OCI-LY7 (cell line): ENCODE measurements at regions not wholly inside any gene's neighbourhood (a gene's known extent, or its start where the extent isn't known, plus 50 kb on each side); places are given as distances from the start of the nearest gene placed in this dataset.
"Not testable (repeated sequence)": the region's sequence is repeated elsewhere in the genome, so short reads cannot be mapped to it uniquely, and the experiment has no call there.

Experiments used
- BruUV-seq: library from RNA; stranded (reverse); fragments of 400-500 nt; replicated peaks from 2 replicates; lab custom pipeline; 2021; lab: Mats Ljungman, UMichigan
- CTCF ChIA-PET: fragments of 300-600 bp; sonication (Branson Sonifier 250); formaldehyde crosslinking; loops from one replicate; lab custom pipeline; 2022; ENCODE audit warnings: antibody characterized with exemption; ENCODE audit not compliant: unreplicated experiment; lab: Charles Lee
- POLR2A ChIA-PET: fragments of 300-600 bp; sonication (Branson Sonifier 250); formaldehyde crosslinking; loops from one replicate; lab custom pipeline; 2022; ENCODE audit warnings: antibody characterized with exemption; lab: Charles Lee
- DNase-seq: peaks from one replicate; pipeline ENCODE4 v3.0.0-alpha.2; 2015; ENCODE audit warnings: low spot score
- H2AFZ ChIP-seq: fragments of 200-600 bp; sonication (generic), shearing (Covaris generic); 2 replicates; pipeline ENCODE4 v1.6.1; 2014; ENCODE audit warnings: mild to moderate bottlenecking, antibody characterized with exemption, low read length, moderate library complexity
- H3K27ac ChIP-seq: fragments of 200-600 bp; sonication (generic); 2 replicates; pipeline ENCODE4 v1.5.1; 2014; ENCODE audit warnings: mixed run types, low read depth, mild to moderate bottlenecking, moderate library complexity, low read length, inconsistent platforms; ENCODE audit not compliant: poor library complexity, severe bottlenecking
- H3K36me3 ChIP-seq: fragments of 200-600 bp; sonication (generic); 2 replicates; pipeline ENCODE4 v1.6.1; 2014; ENCODE audit warnings: mild to moderate bottlenecking, antibody characterized with exemption, low read length, moderate library complexity, mixed read lengths; ENCODE audit not compliant: insufficient read depth
- H3K4me1 ChIP-seq: fragments of 200-600 bp; sonication (generic); 2 replicates; pipeline ENCODE4 v1.5.1; 2014; ENCODE audit warnings: mild to moderate bottlenecking, low read length; ENCODE audit not compliant: insufficient read depth, poor library complexity, severe bottlenecking
- H3K4me2 ChIP-seq: fragments of 200-600 bp; sonication (generic); 2 replicates; pipeline ENCODE4 v1.6.1; 2014; ENCODE audit warnings: mild to moderate bottlenecking, low read length
- H3K4me3 ChIP-seq: fragments of 200-600 bp; sonication (generic); 2 replicates; pipeline ENCODE4 v1.5.1; 2014; ENCODE audit warnings: mild to moderate bottlenecking, low read depth, low read length; ENCODE audit not compliant: poor library complexity, severe bottlenecking
- H3K79me2 ChIP-seq: fragments of 200-600 bp; sonication (generic); 2 replicates; pipeline ENCODE4 v1.6.1; 2016; ENCODE audit warnings: low read depth, mild to moderate bottlenecking, low read length, moderate library complexity, mixed read lengths; ENCODE audit not compliant: insufficient read depth
- H3K9me2 ChIP-seq: fragments of 200-600 bp; sonication (generic); 2 replicates; pipeline ENCODE4 v1.6.1; 2016; ENCODE audit warnings: mild to moderate bottlenecking, low read length, mixed read lengths; ENCODE audit not compliant: insufficient read depth
- H3K9me3 ChIP-seq: fragments of 200-600 bp; sonication (generic); 2 replicates; pipeline ENCODE4 v1.6.1; 2014; ENCODE audit warnings: mild to moderate bottlenecking, mixed run types, low read length, mixed read lengths
- H4K20me1 ChIP-seq: fragments of 200-600 bp; sonication (generic); 2 replicates; pipeline ENCODE4 v1.6.1; 2014; ENCODE audit warnings: mild to moderate bottlenecking, antibody characterized with exemption, low read length, moderate library complexity, mixed read lengths; ENCODE audit not compliant: insufficient read depth
- CTCF ChIP-seq: fragments of 200-600 bp; sonication (generic); conservative IDR thresholded peaks from 2 replicates; pipeline ENCODE4 v1.5.1; 2014; ENCODE audit warnings: mild to moderate bottlenecking, antibody characterized with exemption, low read length, moderate library complexity, mixed read lengths
- EZH2phosphoT487 ChIP-seq: fragments of 200-600 bp; sonication (generic); IDR thresholded peaks from 2 replicates; pipeline ENCODE4 v1.6.1; 2018; ENCODE audit warnings: low read depth, borderline replicate concordance, mild to moderate bottlenecking, mixed run types, antibody characterized with exemption, low read length, moderate library complexity, mixed read lengths
- intact Hi-C: fragments of 100-400 bp; cut with micrococcal nuclease; formaldehyde crosslinking; loops from one replicate; pipeline ENCODE4 v1.10.0; 2022; ENCODE audit not compliant: unreplicated experiment

- ChIA-PET CTCF (no interaction called here), POLR2A (no interaction called here)
- peak overlapping the region; percentile 65 for H3K4me2 ChIP-seq
- TF ChIP-seq CTCF (no peak), EZH2phosphoT487 (no peak)
- H3K79me2 ChIP-seq = no peaks in the 10 kb centered on the region
- peak overlapping the region; percentile 73; the same call in 1 of the 2 replicates for H2AFZ ChIP-seq
- no peaks in the 10 kb centered on the region for H3K9me2 ChIP-seq
- no TSS peak for BruUV-seq
- DNase-seq = no peak
- peaks cover 35% of the 10 kb centered on the region for H3K4me1 ChIP-seq
- no peaks in the 10 kb centered on the region for H4K20me1 ChIP-seq
- no peak overlapping the region for H3K27ac ChIP-seq
- intact Hi-C loops = no loop called here
- no peaks in the 10 kb centered on the region for H3K9me3 ChIP-seq
- H3K4me3 ChIP-seq = no peak overlapping the region
- no peaks in the 10 kb centered on the region for H3K36me3 ChIP-seq
These were observed 105.3 kb upstream of the ANKRD30BL start for GRCh38 chr2:132267105-132267497.

- Histone ChIP-seq H3K4me3 (peak overlapping the region; percentile 29), H3K4me1 (peaks cover 35% of the 10 kb centered on the region), H3K4me2 (peak overlapping the region; percentile 65), H2AFZ (peak overlapping the region; percentile 73; the same call in 1 of the 2 replicates)
- H3K36me3 ChIP-seq, H3K9me2 ChIP-seq, H4K20me1 ChIP-seq, H3K27ac ChIP-seq, H3K9me3 ChIP-seq, POLR2A ChIA-PET, H3K79me2 ChIP-seq: not testable (repeated sequence)
- peak; percentile 27 for DNase-seq
- BruUV-seq = TSS peak; percentile 95
- CTCF ChIA-PET = interaction anchor here (0.7 kb wide), 1 partner anchor 81 kb away, joined by 3 read pairs; no protein-coding TSS in a partner anchor
- intact Hi-C loops = loop anchor here (1.0 to 2.0 kb wide), 4 partner anchors 181 to 904 kb away; no protein-coding TSS in a partner anchor
These were observed 105.9 kb upstream of the ANKRD30BL start for GRCh38 chr2:132267498-132268283.

- H3K36me3 ChIP-seq, H3K9me3 ChIP-seq, H4K20me1 ChIP-seq, BruUV-seq, H3K79me2 ChIP-seq, H3K27ac ChIP-seq, POLR2A ChIA-PET, H3K9me2 ChIP-seq: not testable (repeated sequence)
- DNase-seq = peak; percentile 78
- intact Hi-C loops = loop anchor here (1.0 to 2.0 kb wide), 4 partner anchors 180 to 903 kb away; no protein-coding TSS in a partner anchor
- CTCF ChIA-PET = interaction anchor here (0.7 kb wide), 1 partner anchor 80 kb away, joined by 3 read pairs; no protein-coding TSS in a partner anchor
- H2AFZ ChIP-seq = peak overlapping the region; percentile 73; the same call in 1 of the 2 replicates
- peaks cover 35% of the 10 kb centered on the region for H3K4me1 ChIP-seq
- peak; percentile 79 for TF ChIP-seq CTCF
- peak overlapping the region; percentile 29 for H3K4me3 ChIP-seq
- peak overlapping the region; percentile 50 for H3K4me2 ChIP-seq
These were observed 106.7 kb upstream of the ANKRD30BL start for GRCh38 chr2:132268284-132268976.
